ENCODE measurements at regions not wholly inside any gene's neighbourhood (a gene's known extent, or its start where the extent isn't known, plus 50 kb on each side); places are given as distances from the start of the nearest gene placed in this dataset.

DNA sequence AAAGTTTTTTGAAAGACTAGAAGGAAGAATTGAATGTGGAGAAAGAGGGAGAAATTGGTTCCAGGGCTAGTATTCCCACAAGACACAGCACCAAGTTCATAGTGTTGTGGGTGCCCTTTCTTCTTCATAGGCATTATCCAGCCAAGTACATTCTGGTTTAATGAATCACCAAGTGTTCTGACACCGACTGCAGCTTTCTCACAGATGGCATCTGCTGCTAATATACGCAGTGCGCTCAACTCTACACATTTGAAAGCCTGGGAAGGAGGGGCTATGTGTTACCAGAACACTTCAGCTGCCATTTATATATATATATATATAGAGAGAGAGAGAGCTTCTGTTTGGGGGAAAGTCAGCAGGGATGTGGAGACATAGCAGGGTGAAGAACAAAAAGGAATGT lies 1168.4 kb downstream of the GATA3 start:
- Mint-ChIP-seq H3K27ac (no peak overlapping the region), H3K4me1 (peaks cover 3% of the 10 kb centered on the region), H3K4me3 (no peak overlapping the region), H3K9me3 (no peaks in the 10 kb centered on the region), H3K36me3 (no peaks in the 10 kb centered on the region), H3K27me3 (peaks cover 2% of the 10 kb centered on the region)
- DNase-seq (no peak), ATAC-seq (ENCODE audit: low read depth) (no peak)
- POLR2A ChIA-PET, result no interaction called here

DNA sequence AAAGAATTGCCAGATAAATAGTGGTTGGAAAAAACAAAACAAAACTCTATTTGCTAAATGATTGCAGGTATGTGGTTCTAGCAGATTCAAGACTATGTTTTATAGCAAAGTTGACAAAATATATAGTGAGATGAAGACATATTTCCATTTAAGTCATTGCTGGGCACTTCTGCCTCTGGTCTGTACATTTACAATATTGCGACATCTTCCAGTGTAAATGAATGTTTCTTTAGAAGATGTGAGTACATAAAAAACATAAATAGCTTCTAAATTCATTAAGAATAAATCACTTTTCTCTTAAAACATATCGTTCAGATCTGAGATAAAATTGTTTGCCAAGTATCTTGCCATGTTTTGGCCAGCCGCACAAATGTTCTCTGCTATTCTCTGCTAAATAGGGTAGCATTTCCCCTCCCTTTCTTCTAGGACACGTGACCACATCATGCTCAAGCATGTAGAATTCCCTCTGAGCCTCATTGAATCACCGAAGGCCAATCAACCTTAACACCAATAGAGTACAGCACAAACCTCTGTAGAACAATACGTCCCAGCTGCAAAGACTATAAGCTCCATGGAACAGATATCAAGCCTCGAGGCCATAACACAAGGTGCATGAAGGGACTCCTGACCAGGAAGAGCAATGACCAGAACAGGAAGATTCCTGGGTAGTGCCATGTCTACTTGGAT lies 1173.3 kb downstream of the GATA3 start:
- POLR2A ChIA-PET, result no interaction called here
- no peaks in the 10 kb centered on the region for H3K36me3 Mint-ChIP-seq
- peaks cover 14% of the 10 kb centered on the region for H3K27me3 Mint-ChIP-seq
- no peaks in the 10 kb centered on the region for H3K9me3 Mint-ChIP-seq
- ATAC-seq (ENCODE audit: low read depth), result no peak
- H3K27ac Mint-ChIP-seq, result no peak overlapping the region
- DNase-seq, result no peak
- H3K4me3 Mint-ChIP-seq, result no peak overlapping the region
- peaks cover 3% of the 10 kb centered on the region for H3K4me1 Mint-ChIP-seq

DNA sequence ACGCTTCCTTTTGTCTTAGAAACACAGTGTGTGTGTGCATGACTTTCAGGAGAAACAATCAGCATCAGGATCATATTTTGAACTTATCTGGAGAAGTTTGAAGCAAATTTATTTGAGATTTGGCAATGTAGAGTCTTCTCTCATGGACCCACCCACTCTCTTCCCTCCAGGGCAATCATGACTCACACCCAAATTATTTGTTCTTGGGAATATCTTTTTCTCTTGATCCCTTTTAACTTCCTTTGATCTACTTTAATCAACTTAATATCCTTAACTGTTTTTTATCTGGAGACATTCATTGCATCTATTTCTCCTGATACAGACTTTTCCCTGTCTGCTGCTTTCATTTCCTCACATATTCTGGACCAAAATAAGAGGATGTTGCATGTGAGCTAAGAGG lies 1174.3 kb downstream of the GATA3 start:
- H3K27me3 Mint-ChIP-seq, result peaks cover 14% of the 10 kb centered on the region
- no peak overlapping the region for H3K27ac Mint-ChIP-seq
- no peaks in the 10 kb centered on the region for H3K36me3 Mint-ChIP-seq
- POLR2A ChIA-PET, result no interaction called here
- ATAC-seq (ENCODE audit: low read depth), result no peak
- no peaks in the 10 kb centered on the region for H3K9me3 Mint-ChIP-seq
- no peak overlapping the region for H3K4me3 Mint-ChIP-seq
- DNase-seq, result no peak
- H3K4me1 Mint-ChIP-seq, result peaks cover 3% of the 10 kb centered on the region

DNA sequence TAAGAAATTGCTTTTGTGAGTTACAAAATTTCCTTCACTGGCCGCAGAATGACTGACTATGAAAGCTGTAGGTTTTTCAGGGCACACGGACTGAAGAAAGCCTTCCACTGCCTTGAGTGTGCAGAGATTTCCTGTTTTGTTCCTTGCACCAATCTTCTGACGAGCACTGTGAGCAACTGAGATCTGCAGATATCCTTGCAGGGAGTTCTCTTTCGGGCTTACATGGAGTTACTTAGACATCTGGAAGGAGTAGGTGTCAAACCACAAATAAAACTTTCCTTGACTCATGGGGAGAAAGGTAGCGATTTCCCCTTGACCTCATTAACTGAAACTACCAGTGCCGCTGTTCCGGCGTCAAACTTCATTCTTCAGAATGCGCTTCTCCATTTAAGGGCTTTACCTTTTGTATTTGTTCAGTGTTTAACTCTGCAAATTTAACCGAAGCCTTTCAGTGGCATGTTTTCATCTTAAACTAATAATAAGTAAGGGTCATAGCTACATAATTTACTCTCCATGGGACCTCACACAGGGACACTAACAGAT lies 1175.3 kb downstream of the GATA3 start:
- Mint-ChIP-seq H3K27me3 (peaks cover 16% of the 10 kb centered on the region), H3K27ac (no peak overlapping the region), H3K36me3 (no peaks in the 10 kb centered on the region), H3K4me1 (peaks cover 3% of the 10 kb centered on the region), H3K9me3 (no peaks in the 10 kb centered on the region), H3K4me3 (no peak overlapping the region)
- POLR2A ChIA-PET, result no interaction called here
- DNase-seq (no peak), ATAC-seq (ENCODE audit: low read depth) (no peak)

DNA sequence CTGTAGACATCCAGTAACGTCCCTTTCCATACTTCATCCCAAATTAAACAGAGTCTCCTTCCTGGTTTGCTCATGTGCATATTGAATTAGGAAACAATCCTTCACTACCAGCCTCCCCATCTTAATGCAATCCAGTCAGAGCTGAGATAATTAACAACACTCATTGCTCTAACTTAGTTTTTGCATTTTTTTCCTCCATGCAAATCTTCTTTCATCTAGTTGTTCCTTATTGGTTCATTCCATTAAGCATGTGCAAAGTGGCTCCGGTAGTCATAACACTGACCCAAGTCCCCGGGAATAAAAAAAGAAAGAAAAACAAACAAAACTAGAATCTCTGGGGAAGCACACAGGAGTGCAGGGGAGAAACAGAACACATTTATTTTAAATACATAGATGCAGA lies 1176.1 kb downstream of the GATA3 start:
- Mint-ChIP-seq H3K36me3 (no peaks in the 10 kb centered on the region), H3K9me3 (no peaks in the 10 kb centered on the region), H3K4me1 (peaks cover 3% of the 10 kb centered on the region), H3K27me3 (peaks cover 18% of the 10 kb centered on the region), H3K4me3 (no peak overlapping the region), H3K27ac (no peak overlapping the region)
- POLR2A ChIA-PET, result no interaction called here
- no peak for DNase-seq
- no peak for ATAC-seq (ENCODE audit: low read depth)

DNA sequence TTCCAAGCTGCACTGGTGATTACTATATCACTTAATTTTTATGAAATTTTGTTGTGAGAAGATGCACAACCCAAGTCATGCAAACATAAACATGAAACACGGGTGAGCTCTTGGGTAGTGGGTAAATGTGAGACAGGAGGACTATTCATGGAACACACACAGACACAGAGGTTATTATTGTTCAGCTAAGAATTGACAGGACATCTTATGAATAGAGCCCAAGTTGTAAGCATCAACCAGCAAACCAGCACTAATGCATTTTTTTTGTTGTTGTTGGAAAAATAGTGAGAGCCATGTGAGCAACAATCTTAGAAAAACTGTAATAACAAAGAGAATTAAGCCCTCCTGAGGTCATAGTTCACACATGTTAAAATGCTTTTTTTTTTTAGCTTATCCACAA lies 1179.7 kb downstream of the GATA3 start:
- Mint-ChIP-seq H3K9me3 (no peaks in the 10 kb centered on the region), H3K4me3 (no peak overlapping the region), H3K36me3 (no peaks in the 10 kb centered on the region), H3K4me1 (peaks cover 3% of the 10 kb centered on the region), H3K27ac (no peak overlapping the region), H3K27me3 (peaks cover 22% of the 10 kb centered on the region)
- ATAC-seq (ENCODE audit: low read depth), result no peak
- DNase-seq, result no peak
- POLR2A ChIA-PET, result no interaction called here

DNA sequence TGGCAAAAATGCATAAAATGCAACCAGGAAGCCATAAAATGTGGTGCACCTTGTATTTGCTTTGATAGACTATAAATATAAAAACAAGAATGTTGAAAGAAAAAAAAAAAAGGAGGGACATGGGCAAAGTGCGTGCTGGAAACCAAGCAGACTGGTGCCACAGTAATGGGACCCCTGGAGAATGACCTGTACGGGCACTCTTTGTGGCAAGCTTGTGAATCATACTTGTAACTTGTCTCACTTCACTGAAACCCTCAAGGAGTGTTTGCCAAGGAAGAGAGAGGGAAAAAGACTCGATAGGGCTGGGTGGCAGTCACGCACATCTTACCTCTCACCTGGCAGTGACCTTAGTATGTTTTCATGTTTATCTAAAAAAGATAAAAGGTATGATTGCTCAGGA lies 1183.6 kb downstream of the GATA3 start:
- ATAC-seq (ENCODE audit: low read depth) (no peak), DNase-seq (no peak)
- Mint-ChIP-seq H3K27ac (no peak overlapping the region), H3K9me3 (no peaks in the 10 kb centered on the region), H3K4me3 (no peak overlapping the region), H3K36me3 (no peaks in the 10 kb centered on the region), H3K4me1 (no peaks in the 10 kb centered on the region), H3K27me3 (peaks cover 17% of the 10 kb centered on the region)
- POLR2A ChIA-PET, result no interaction called here

DNA sequence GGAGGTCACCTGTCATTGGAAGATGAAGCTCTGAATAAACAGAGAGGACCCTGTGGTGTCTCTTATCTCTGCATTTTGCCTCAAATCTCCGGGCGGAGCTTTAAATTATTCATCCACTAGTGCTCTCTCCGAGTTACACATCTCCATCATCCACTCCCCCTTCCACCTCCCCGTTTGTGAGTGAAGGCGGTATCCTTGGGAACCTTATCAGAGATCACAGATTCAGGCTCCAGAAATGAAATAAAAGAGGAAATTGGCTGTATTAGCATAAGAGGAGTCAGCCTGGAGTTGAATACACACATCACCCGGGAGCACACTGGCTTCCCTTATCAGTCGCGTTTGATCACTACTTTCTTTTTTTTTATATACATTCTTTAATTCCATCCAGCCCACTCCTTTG lies 1184.8 kb downstream of the GATA3 start:
- Mint-ChIP-seq H3K4me1 (no peaks in the 10 kb centered on the region), H3K36me3 (no peaks in the 10 kb centered on the region), H3K9me3 (no peaks in the 10 kb centered on the region), H3K4me3 (no peak overlapping the region), H3K27ac (no peak overlapping the region), H3K27me3 (peaks cover 20% of the 10 kb centered on the region)
- DNase-seq (no peak), ATAC-seq (ENCODE audit: low read depth) (no peak)
- POLR2A ChIA-PET, result no interaction called here

DNA sequence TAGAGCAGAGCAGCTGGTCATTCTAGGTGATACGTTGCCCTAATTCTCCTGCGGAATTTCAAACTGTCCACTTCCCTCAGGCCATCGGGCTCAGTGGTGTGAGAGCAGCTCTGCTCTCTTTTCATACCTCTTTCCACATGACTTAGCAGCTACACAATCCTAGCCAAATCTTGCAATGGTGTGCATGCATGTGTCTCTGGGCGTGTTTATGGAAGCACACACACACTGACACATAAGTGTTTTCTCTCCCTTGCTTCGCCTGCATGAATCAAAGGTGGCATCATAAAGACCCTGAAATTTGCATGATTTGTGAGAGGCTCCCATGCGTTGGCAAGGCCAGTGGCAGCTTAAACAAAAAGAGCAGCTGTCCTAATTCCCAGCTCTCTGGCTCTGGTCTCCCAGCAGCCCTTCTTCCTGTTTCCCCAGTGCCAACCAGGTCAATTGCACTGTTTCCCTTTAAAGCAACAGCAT lies 1189.5 kb downstream of the GATA3 start:
- Mint-ChIP-seq H3K9me3 (no peaks in the 10 kb centered on the region), H3K4me3 (no peak overlapping the region), H3K27ac (no peak overlapping the region), H3K27me3 (peaks cover 18% of the 10 kb centered on the region), H3K36me3 (no peaks in the 10 kb centered on the region), H3K4me1 (no peaks in the 10 kb centered on the region)
- POLR2A ChIA-PET, result no interaction called here
- ATAC-seq (ENCODE audit: low read depth) (no peak), DNase-seq (no peak)

DNA sequence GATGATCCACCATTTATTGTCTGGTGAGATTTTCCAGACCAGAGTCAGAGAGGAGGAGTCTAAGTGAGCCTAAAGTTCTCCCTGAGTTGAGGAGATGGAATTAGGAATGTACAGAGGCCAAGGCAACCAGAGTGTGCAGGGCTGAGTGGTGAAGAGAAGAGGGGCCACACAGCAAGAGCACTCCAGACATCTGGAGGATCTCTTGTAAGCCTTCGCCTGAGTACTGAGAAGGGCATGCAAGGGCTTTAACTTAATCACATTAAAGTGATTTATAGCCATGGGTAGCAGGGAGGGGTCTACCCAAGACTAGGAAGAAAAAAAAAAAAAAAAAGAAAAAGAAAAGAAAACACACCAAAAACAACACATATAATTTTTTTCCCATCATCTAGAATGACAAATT lies 1190.4 kb downstream of the GATA3 start:
- no peak for ATAC-seq (ENCODE audit: low read depth)
- H3K4me1 Mint-ChIP-seq, result no peaks in the 10 kb centered on the region
- H3K9me3 Mint-ChIP-seq, result no peaks in the 10 kb centered on the region
- no peak overlapping the region for H3K27ac Mint-ChIP-seq
- no peaks in the 10 kb centered on the region for H3K36me3 Mint-ChIP-seq
- POLR2A ChIA-PET, result no interaction called here
- DNase-seq, result no peak
- no peak overlapping the region for H3K4me3 Mint-ChIP-seq
- peaks cover 24% of the 10 kb centered on the region for H3K27me3 Mint-ChIP-seq

DNA sequence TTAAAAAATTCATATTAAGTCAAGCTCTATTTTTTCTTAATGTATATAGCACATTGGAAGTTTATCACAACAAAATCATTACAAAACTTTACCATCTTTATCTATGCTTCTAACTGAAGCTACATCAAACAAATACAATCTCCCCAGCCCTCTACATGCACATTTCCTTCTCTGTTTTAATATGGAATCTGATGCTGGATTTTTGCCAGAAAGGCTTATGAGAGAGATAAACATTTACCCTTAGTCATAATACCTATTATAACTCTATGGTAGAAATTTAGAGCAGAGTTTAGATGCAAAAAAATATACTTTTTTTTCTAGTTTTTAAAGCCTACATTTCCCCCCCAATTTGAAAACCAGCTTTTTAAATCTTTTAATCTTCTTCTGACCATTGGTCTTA lies 1198.6 kb downstream of the GATA3 start:
- peaks cover 21% of the 10 kb centered on the region for H3K27me3 Mint-ChIP-seq
- no peaks in the 10 kb centered on the region for H3K4me1 Mint-ChIP-seq
- H3K36me3 Mint-ChIP-seq, result no peaks in the 10 kb centered on the region
- no peak overlapping the region for H3K27ac Mint-ChIP-seq
- no peaks in the 10 kb centered on the region for H3K9me3 Mint-ChIP-seq
- ATAC-seq (ENCODE audit: low read depth), result no peak
- no peak for DNase-seq
- no peak overlapping the region for H3K4me3 Mint-ChIP-seq
- POLR2A ChIA-PET, result no interaction called here

DNA sequence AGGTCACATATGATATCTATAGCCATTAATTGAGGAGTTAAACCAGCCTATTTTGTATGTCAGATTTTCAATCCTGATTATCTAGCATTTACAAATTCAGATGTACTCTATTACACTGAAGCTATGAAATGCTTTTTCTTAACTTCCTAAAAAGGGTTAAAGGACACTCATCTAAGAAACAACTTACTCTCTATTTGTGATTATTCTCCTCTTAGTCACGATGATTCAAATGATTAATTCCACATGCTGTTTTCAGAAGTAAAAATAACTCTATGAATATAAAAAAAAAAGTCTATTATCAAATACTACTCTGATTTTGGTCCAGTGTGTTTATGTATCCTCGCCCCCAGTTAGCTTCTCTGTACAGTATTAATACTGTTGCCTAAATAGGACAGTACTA lies 1199.9 kb downstream of the GATA3 start:
- Mint-ChIP-seq H3K36me3 (no peaks in the 10 kb centered on the region), H3K27ac (no peak overlapping the region), H3K9me3 (no peaks in the 10 kb centered on the region), H3K27me3 (peaks cover 12% of the 10 kb centered on the region), H3K4me3 (no peak overlapping the region), H3K4me1 (no peaks in the 10 kb centered on the region)
- DNase-seq, result no peak
- POLR2A ChIA-PET, result no interaction called here
- ATAC-seq (ENCODE audit: low read depth), result no peak

DNA sequence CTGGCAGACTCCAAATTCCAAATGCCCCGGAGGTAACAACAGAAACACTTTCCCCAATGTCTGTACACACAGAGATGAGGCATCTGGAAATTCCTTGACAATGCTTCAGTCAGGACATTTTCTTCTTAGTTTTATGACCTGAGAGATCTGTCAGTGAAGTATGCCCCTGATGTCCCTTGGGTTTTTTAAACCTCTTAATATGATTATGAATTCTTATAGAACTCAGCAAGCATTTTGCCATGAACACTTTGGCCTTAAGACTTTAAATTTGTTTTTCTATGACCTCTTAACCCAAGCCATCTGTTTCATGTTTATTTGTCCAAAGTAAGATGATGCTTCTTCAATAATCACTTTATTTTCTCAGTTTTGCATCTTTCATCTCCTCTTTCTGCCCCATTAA lies 1206.2 kb downstream of the GATA3 start:
- no peaks in the 10 kb centered on the region for H3K4me1 Mint-ChIP-seq
- H3K9me3 Mint-ChIP-seq, result no peaks in the 10 kb centered on the region
- DNase-seq (no peak), ATAC-seq (ENCODE audit: low read depth) (no peak)
- POLR2A ChIA-PET, result no interaction called here
- H3K36me3 Mint-ChIP-seq, result no peaks in the 10 kb centered on the region
- H3K27ac Mint-ChIP-seq, result no peak overlapping the region
- no peak overlapping the region for H3K4me3 Mint-ChIP-seq
- peaks cover 13% of the 10 kb centered on the region for H3K27me3 Mint-ChIP-seq

DNA sequence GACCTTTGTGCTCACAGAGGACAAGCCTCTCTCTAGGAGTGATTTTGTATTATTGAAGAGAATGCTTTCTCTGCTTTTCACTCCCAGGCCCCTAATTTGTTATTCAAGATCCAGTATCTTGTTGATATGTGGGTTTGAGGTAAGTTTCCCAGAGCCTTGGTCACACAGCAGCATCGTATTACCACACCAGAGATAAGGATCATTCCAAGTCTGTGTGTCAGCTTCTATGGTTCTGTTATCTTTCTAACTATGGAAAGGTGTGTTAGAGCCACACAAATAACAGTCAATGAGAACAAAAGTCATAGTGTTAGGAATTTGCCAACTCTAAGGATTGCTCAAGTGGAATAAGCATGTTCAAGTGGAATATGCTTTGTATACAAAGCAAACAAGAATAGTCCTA lies 1208.3 kb downstream of the GATA3 start:
- no peaks in the 10 kb centered on the region for H3K36me3 Mint-ChIP-seq
- ATAC-seq (ENCODE audit: low read depth) (no peak), DNase-seq (no peak)
- no peak overlapping the region for H3K27ac Mint-ChIP-seq
- no peaks in the 10 kb centered on the region for H3K9me3 Mint-ChIP-seq
- peaks cover 17% of the 10 kb centered on the region for H3K27me3 Mint-ChIP-seq
- no peaks in the 10 kb centered on the region for H3K4me1 Mint-ChIP-seq
- H3K4me3 Mint-ChIP-seq, result no peak overlapping the region
- POLR2A ChIA-PET, result no interaction called here

DNA sequence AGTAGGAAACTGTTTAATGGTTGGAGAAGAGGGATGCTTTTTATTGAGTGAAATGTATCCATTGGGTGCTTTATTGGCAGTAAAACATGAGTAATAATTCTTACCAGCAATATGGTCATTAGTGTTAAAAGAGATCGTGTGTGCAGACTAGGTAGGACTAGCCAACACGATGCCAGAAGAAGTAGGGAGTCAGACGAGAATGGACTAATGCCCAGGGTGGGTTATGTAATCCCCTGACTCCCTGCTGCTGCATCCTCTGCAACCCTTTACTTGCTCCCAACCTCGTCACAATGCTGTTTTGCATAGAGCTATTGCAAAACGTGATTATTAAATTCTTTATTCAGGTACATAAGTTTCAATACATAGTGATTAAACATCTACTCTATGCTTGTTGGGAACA lies 1213.7 kb downstream of the GATA3 start:
- H3K4me3 Mint-ChIP-seq, result no peak overlapping the region
- no peaks in the 10 kb centered on the region for H3K9me3 Mint-ChIP-seq
- POLR2A ChIA-PET, result no interaction called here
- H3K36me3 Mint-ChIP-seq, result no peaks in the 10 kb centered on the region
- DNase-seq, result no peak
- H3K27me3 Mint-ChIP-seq, result peaks cover 25% of the 10 kb centered on the region
- no peak for ATAC-seq (ENCODE audit: low read depth)
- no peaks in the 10 kb centered on the region for H3K4me1 Mint-ChIP-seq
- no peak overlapping the region for H3K27ac Mint-ChIP-seq

Data from activated naive CD8-positive, alpha-beta T cell treated with anti-CD3 and anti-CD28 coated beads, Interleukin-2, amount 10 ng/mL, durations not matched to agents 7 days and 5 days (primary cell).